ENCODE measurements at regions not wholly inside any gene's neighbourhood (a gene's known extent, or its start where the extent isn't known, plus 50 kb on each side); places are given as distances from the start of the nearest gene placed in this dataset.

DNA sequence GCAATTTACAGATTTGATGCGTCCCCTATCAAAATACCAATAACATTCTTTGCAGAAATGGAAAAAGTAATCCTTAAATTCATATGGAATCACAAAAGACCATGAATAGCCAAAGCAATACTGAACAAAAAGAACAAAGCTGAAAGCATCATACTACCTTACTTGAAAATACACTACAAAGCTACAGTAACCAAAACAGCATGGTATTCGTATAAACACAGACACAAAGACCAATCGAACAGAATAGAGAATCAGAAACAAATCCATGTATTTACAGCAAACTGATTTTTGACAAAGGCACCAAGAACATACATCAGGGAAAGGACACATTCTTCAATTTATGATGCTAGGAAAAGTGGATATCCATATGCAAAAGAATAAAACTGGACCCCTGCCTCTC is 206.5 kb upstream of the PDE10A start:
- DNase-seq = no peak

DNA sequence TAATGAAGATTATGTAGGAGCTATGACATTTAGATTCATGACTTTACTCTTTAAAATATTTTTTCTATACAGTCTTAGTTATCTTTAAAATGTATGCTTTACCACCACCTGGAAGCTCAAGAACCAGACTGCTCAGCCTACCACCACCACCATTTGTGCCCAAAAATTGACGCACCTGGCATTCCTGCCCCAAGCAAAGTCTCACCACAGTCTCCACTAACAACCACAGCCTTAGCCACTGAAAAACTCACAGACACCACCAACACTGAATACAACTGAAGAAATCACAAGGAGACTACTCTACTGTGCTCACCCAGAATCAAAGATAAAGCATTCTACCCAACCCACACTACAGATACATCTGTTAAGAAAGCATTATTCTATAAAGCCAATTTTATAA is 201.9 kb upstream of the PDE10A start:
- no peak for DNase-seq

DNA sequence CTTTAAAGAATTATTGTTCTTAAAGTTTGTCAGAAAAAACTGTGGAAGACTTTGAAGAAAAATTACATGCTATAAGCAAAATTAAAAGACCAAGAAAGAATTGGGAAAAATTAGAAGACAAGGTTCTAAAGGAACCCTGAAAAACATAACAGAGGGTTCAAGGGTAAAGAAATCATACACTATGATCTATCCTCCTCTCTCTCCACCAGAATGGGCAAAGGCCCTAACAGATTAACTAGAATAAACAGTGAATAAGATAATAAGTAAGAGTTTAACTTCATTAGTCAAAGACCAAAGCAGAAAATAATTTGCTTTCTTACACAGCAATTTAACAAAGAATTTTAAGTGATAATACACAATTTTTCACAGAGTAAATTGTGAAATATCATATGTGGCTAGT is 201.2 kb upstream of the PDE10A start:
- DNase-seq = no peak

DNA sequence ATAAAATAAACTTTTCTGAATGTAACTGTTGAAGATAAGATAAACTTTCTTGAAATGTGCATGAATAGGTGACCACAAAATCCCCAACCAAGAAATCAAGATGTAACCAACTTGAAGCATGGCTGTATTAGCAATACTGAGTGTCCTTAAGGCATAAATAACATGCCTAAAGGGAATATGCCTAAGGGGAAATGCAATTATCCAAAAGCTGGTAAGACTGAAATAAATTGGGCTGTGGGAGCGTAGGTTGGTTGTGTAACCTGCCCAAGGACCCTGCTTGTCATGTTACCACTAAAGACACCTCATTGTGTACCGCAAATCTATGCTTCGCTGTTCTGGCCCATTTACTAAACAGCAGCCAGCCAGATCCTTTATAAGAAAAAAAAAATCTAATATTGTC is 200.8 kb upstream of the PDE10A start:
- DNase-seq = no peak

DNA sequence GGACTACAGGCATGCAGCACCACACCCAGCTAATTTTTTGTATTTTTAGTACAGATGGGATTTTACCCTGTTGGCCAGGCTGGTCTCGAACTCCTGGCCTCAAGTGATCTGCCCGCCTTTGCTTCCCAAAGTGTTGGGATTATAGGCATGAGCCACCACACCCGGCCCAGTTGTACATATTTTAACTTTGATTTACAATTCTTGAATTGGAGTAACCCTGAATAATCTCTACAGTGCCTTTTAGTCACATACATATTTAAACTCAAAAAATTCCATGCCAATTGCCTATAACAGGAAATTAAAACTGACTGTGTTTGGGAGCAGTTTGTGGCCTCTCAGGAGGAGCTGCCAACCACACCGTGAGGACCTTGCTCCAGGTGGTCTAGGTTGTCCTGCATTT is 199.8 kb upstream of the PDE10A start:
- DNase-seq = no peak

DNA sequence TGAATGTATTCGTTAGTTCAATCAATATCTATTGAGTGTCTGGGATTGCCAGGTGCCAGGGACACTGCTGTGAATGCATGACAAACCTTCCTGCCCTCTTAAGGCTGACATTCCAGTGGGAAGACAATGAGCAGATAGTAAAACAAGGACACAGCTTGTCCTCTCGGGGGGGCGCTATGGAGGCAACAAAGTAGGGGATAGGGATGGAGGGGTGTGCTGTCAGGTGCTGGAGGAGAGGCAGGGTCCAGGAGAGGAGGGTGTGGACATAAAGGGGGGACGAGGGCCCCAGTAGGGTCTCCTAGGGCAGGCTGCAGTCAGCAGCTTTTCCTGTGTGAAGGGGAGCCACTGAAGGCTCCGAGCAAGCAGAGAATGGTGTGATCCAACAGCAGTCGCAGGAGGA is 198.2 kb upstream of the PDE10A start:
- DNase-seq = no peak

DNA sequence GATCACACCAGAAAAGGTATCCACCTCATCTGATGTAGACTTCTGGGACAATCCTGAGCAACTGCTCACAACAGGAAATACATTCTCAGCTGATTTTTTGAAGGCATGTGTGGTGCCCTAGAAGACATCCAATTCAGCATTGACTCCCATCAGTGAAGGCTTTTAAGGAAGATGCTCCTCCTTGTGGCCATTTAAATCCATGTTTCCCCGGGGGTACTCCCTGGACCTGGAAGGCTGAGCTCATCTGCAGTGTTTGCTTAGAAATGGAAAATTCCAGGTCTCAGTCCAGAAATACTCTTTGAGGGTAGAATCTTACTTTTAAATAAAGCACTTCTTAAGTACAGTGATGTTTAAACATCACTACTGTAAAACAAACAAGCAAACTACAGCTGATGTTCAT is 195.5 kb upstream of the PDE10A start:
- DNase-seq = no peak

DNA sequence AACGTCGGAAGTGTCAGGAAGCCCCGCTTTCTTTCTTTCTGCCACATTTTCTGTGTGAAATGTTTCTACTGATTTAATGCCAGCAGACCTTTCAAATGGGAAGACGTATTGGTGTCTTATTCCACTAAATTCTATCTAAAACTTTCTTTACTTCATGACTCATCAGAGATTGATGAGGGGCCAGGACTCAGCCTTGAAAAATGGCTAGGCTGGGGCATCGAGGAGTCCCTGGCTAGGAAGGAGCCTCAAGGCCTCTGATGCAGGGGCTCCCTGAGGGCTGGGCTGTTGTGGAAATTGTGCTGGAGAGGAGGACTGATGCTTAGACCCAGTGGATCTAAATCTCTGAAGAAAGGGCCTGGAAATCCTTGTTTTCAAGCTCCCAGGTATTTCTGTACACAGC is 192.8 kb upstream of the PDE10A start:
- no peak for DNase-seq

DNA sequence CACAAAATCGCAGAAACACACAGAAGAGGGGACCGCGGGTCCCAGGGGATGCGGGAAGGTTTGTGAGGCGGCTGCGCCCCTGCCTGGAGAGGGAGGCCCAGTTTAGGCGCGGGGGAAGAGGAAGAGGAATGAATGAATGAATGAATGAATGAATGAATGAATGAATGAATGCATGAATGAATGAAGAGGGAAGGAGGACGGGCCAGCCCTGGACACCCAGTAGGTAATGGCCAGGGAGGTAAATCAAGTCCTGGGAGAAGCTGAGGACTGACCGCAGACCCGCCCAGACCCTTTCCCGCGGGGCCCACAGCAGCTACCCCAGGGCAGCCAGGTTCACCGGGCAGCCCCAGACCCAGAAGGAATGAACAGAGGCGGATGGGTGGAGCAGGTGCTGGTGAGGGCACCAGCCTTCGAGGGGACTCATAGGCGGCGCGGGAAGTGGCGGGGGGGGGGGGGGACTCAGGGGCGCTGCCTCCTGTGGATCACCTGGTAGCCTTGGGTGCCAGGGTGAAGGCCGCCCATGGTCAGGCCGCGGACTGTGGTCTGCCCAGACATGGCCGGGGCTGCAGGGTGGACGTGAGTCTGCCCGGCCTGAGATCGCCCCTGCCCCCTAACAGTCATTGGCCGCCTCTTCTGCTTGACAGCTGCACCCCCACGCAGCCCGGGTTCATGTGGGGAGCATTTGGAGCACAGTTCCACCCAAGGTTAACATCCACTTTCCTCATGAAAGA is 192.0 kb upstream of the PDE10A start:
- no peak for DNase-seq

DNA sequence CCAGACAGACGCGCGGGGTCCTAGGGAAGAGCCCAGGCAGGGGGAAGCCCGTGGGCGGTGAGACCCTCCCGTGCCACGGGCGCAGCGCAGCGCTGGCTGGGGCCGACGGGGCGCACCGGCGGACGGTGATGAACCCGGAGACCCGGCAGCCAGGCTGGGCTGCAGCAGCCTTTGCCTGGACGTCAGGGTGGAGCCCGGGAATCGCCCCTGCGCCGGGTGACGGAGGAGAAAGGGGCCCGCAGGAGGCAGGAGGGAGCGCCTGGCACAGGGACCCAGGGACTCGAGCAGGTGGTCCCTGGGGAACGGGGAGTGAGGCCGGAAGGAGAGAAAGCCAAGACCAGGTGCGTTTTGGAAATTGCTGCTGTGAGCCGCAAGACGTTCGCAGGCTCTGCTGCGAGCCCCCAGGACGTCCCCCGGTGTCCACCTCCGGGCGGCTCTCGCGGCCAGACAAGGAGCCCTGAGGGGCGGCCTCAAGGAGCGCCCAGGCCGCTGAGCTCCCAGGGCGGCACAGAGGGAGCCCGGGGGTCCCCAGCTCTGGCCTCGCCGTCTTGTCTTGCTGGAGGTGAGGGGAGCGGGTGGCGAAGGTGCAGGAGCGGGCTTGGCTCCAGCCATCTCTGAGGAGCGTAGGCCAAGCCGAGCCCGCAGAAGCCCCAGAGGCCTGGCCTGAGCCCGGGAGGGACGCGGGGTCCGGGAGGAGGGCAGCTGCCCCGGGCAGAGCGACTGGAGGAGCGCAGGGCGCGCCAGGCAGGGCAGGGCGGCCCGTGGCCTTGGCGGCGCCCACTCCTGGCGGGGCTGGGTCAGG is 191.2 kb upstream of the PDE10A start:
- no peak for DNase-seq

DNA sequence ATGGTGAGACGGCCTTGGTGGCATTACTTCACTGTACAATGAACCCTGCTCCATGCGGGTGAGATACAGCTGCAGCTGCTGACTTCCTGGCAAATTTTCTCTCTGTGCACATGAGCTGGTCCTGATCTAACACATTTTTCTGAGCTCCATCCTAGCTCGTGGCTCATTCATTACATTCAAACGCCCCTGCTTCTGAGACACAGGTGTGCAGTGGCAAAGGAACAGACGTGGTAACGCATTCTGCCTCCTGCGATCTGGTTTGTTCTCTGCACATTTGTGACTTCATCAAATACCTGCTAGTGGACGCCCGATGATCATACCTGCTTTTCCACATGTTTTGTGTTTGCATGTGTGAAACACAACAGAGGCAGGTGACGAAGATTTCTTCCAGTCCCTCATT is 189.6 kb upstream of the PDE10A start:
- no peak for DNase-seq

DNA sequence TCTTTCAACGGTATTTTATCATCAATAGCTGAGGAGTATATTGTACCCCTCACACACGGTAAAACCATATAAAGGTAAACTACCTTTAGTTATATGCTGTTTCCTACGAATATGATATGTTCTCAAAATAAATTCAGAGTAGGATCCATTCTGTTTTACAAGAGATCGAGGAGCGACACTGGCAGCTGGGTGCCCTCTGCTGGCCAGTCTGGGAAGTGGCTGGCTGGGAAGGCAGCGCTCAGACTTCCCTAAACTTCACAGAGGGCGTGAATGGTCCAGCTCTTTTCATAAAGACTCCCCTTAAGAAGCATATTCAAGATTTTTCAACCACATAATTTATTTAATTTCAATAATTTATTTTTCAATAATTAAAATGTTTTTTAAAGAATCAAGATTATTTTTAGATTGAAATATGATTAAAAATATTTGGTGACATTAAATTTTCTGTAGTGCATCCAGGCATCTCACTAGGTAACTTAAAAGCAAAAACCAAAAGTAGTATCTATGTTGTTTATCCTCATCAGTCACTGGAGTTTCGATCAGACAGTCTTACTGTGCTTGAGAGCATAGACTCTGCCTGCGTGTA is 187.5 kb upstream of the PDE10A start:
- peak; percentile 23 for DNase-seq

DNA sequence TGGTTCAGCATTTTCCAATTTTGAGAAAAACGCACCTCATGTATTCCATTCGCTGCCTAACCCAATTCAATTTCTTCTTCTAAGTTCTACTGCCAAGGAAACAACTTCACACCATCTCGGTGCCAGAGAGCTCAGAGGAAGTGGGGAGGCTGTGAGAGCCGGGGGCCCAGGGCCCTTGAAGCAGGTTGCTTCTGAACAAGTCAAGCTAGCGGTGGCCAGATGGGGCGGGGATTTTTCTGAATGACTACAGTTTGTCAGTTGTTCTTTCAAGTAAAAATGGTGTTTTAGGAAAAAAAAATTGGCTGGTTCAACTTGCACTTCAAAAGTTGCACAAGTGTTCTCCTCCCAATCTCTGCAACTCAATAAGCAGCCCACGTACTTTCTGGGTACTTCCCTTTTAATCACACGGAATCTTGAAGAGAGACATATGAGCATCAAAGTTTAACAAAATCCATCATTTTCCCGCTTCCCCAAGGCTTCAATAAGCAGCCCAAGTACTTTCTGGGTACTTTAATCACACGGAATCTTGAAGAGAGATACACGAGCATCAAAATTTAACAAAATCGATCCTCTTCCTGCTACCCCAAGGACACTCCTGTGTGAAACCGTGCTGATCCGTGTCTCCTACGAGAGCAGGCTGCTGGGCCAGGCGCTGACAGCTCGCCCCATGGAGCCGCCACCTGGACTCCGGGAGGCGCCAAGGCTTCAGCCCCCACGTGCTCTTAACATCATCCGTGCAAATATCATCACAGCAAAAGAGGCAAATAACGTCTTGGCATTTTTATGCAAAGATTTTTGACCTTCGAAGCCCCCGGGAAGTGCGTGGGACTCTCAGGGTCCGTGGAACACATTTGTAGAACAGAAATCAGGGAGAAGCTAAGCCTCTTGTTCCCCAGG is 186.7 kb upstream of the PDE10A start:
- DNase-seq = no peak

DNA sequence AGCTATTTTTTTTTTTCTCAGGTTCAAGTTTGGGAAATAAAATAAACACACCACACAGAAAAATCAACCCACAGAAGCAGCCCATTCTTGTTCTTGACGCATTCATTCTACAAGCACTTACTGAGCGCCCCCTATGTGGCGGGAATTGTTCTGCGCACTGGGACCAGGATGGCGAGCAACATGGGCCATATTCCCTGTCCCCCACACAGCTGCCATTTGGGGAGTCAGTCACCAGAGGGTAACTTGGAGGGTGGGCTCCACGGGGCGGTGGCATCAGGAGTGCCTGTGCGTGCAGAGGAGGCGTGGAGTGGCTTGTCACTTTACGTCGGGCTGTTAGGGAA is 185.0 kb upstream of the PDE10A start:
- DNase-seq = no peak

DNA sequence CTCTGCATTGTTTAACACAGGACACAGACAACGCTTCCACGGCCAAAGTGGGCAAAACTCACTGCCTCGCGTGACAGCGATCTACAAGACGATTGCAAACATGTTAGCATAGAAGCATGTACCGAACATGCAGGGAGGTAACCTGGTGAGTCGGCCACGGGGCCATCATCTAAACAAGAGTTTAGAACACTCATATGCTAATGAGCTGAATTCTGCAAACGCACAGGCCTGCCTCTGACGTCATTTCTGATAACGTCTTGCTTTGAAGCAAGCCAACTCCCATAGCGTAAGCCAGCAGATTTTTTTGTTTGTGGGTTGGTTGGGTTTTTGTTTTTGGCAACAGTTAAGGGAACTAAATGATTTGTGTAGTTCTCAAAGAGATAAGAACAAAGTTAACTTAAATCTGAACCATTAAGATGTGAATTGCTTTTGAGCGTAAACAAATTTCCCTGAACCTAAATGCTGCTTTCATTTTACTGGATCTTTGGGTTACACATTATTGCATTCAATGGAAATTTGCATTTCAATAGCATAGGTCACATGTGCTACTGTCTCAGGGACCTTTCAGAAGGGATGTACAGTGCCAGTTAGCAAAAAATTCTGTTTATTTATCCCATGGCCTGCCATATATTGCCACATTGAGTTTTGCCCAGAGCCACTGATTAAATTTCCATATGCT is 184.5 kb upstream of the PDE10A start:
- no peak for DNase-seq

DNA sequence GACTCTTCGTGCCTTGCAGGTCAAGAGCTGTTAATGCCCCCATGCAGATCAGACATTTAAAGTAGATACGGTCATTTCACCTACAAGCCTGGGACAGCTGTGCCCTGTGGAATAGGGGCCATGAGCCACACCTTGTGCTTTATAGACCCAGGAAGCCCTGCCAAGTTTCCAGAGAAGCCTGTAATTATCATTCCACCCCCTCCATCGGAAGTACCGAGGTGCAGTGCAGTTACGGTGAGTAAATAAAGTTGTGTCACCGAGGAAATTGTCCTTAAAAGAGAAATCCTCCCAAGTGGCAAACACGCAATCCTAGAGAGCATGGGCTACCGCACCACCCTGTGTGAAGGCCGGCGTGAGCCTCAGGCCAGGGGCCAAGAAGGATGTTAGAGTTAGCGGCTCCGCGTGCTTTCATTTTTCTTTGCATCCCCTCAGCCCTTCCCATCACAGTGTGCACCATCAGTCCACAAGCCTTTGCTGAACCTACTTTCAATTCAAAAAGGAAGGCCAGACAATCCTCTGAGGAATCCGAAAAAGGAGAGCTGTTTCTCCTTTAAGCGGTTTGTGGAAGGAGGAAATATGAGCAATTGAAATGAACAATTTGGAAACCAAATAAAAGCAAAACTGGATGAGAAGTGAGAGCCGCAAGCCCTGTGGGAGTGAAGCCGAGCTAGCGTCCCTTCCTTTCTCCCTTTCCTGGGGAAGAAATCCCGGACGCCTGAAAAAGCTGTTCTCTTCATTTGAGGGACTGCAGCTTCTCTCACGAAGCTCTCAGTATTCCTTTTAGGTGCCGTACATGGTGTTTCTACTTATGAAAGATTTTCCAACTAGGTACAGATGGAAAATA is 183.3 kb upstream of the PDE10A start:
- DNase-seq = no peak

DNA sequence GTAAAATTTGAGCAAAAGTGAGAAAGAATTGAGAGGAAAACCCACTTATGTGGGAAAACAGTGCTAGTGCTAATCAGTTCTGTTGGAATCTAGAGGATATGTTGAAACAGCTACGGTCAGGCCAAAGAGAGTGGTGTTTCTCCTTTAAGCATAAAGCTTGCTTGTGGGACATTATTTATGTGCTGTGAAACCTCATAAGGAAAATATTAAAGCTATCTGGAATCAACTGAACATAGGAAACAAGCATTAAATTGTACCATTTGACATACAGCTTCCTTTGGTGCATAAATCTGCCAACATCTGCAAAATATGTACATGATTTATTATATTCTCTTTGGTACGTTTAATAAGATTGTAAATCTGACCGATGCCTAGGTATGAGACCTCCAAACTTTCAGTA is 182.5 kb upstream of the PDE10A start:
- no peak for DNase-seq

DNA sequence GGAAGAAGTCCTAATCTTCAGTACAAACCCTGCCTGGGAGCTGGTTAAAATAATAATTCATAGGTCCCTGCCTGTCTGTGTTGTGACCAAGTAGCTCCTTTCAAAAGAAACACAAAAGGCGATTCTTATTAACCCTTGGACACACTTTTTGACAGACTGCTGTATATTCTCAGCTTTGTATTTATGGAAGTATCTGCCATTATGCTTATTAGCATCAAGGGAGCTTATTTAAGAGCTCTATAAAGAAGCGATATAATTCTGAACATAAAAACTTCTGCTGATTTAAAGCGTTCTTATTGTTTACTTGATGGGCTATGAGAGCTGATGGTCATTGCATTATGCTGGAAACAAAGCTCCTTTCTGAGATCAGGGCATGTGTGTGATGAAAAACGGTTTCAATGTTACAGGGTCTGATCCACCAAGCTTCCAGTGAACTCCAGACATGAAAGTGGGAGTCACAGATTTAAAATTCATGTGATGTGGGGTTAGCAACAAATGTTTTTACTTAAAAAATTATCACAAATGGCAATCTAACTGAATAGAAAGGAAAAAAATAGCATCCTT is 181.8 kb upstream of the PDE10A start:
- DNase-seq = no peak

DNA sequence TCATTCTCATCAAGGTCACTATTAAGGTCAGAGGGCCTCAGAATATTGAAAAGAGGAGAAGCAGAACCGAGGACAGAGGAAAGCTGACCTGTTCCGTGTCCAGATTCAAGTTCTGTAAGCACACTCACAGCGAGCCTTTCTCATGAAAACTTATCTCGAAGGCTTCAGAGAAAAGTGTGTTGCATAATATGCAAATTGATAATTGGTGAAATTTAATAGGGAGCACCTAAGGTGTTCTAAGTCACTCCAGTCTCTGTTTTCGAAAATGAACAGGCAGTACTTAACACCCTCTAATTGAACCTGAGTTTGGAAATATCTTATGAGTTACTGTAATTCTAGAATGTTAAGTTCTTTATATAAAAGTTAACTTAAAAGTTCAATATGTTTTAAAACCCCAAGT is 181.2 kb upstream of the PDE10A start:
- no peak for DNase-seq

DNA sequence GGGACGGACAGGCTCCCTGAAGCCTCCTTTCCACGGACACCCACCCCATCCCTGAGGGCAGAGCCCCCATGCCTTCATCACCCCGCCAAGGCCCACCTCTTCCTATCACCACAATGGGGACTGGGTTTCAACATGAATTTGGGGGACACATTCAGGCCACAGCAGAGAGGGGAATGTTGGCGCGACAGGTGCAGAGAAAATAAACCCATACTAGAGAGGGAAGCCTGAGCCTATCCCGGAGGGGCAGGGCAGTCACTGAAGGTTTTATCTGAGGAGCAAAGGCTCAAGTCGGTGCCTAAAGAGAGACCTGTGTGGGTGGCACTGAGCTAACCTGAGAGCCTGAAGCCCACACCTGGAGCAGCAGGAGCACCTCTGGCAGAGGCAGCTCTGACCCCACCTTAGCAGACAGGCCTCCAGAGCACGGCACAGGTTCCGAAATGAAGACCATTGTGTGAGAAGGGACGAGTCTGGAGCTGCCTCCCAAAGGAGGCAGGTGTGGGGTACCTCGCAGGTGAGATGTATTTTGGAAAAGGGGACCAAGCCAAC is 180.6 kb upstream of the PDE10A start:
- no peak for DNase-seq

DNA sequence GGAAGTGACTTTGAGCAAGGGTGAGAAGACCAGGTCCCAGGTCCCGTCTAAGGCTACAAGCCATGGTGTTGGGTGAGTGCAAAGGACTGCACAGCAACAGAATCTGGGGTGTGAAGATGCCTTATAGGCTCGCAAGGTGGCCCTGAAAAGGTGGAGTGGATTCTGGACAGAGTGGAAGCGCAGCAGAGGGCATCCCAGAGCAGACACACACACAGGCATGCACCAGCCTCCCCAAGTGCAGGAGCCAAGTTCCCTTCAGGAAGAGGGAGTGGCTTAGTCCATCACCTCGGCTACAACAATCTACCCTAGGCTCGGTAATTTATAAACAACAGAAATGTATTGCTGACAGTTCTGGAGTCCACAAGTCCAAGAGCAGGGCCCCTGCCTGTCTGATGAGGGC is 180.1 kb upstream of the PDE10A start:
- DNase-seq = no peak
